SK-N-SH (cell line): ENCODE measurements at regions not wholly inside any gene's neighbourhood (a gene's known extent, or its start where the extent isn't known, plus 50 kb on each side); places are given as distances from the start of the nearest gene placed in this dataset.

Experiments used
- CTCF ChIA-PET: fragments of 300-600, 350-600 bp; formaldehyde crosslinking; extraction: SDS; loops from one replicate; lab custom pipeline; 2021; lab: Yijun Ruan, JAX
- POLR2A ChIA-PET: fragments of 350-600 bp; sonication (Branson Sonifier 250); formaldehyde crosslinking; extraction: SDS; loops from one replicate; lab custom pipeline; 2020; ENCODE audit warnings: antibody characterized with exemption, inconsistent platforms; lab: Yijun Ruan, JAX
- DNase-seq: peaks from one replicate; pipeline ENCODE4 v3.0.0; 2012
- H2AFZ ChIP-seq: fragments of 200-600 bp; sonication (generic); 2 replicates; pipeline ENCODE4 v1.8.1; 2016; ENCODE audit warnings: antibody characterized with exemption, mild to moderate bottlenecking, low read depth
- H3F3A ChIP-seq: fragments of 200-600 bp; sonication (generic); replicated peaks from 2 replicates; pipeline ENCODE3; 2016; ENCODE audit warnings: antibody characterized with exemption, mild to moderate bottlenecking; ENCODE audit not compliant: insufficient read depth
- H3K27ac ChIP-seq, 2 experiments: fragments of 200-500 bp in 1 of 2; fragments of 200-600 bp in 1 of 2; sonication (Bioruptor generic) in 1 of 2; sonication (generic), shearing (Covaris generic) in 1 of 2; 2 replicates each; pipeline versions ENCODE4 v1.5.1 to v1.6.1; 2014 to 2016; ENCODE audit warnings: low read depth in 2 of 2, inconsistent platforms in 1 of 2, low read length in 1 of 2, mild to moderate bottlenecking in 1 of 2, mixed read lengths in 1 of 2
- H3K27me3 ChIP-seq: fragments of 200-600 bp; sonication (generic), shearing (Covaris generic); 2 replicates; pipeline ENCODE4 v1.6.1; 2016; ENCODE audit warnings: mixed run types; ENCODE audit not compliant: insufficient read depth
- H3K36me3 ChIP-seq, 2 experiments: fragments of 200-500 bp in 1 of 2; fragments of 200-600 bp in 1 of 2; sonication (Bioruptor generic) in 1 of 2; sonication (generic) in 1 of 2; replicated peaks in 1 of 2; 2 replicates each; pipeline versions ENCODE3 to v1.5.1; 2014 to 2016; ENCODE audit warnings: low read length in 1 of 2, mild to moderate bottlenecking in 1 of 2; ENCODE audit not compliant: insufficient read depth in 2 of 2, control insufficient read depth in 1 of 2
- H3K4me1 ChIP-seq, 2 experiments: fragments of 200-500 bp in 1 of 2; fragments of 200-600 bp in 1 of 2; sonication (Bioruptor generic) in 1 of 2; sonication (generic), shearing (Covaris generic) in 1 of 2; 2 replicates each; pipeline versions ENCODE4 v1.5.1 to v1.6.1; 2014 to 2016; ENCODE audit warnings: low read depth in 1 of 2, low read length in 1 of 2, mixed run types in 1 of 2; ENCODE audit not compliant: insufficient read depth in 2 of 2, control insufficient read depth in 1 of 2
- H3K4me2 ChIP-seq: fragments of 200-600 bp; sonication (generic), shearing (Covaris generic); 2 replicates; pipeline ENCODE4 v1.6.1; 2017; ENCODE audit warnings: mixed run types
- H3K4me3 ChIP-seq, 2 experiments: fragments of 200-500 bp in 1 of 2; fragments of 200-600 bp in 1 of 2; sonication (Bioruptor generic) in 1 of 2; sonication (generic), shearing (Covaris generic) in 1 of 2; 2 replicates each; pipeline versions ENCODE4 v1.5.1 to v1.8.1; 2014 to 2016; ENCODE audit warnings: low read depth in 2 of 2, inconsistent platforms in 1 of 2, low read length in 1 of 2, mild to moderate bottlenecking in 1 of 2, mixed read lengths in 1 of 2, moderate library complexity in 1 of 2
- H3K79me2 ChIP-seq: fragments of 200-600 bp; sonication (generic); 2 replicates; pipeline ENCODE4 v1.8.1; 2017; ENCODE audit warnings: mild to moderate bottlenecking; ENCODE audit not compliant: insufficient read depth
- H3K9ac ChIP-seq: fragments of 200-600 bp; sonication (generic); 2 replicates; pipeline ENCODE4 v1.6.1; 2017; ENCODE audit warnings: mixed run types
- H3K9me2 ChIP-seq: fragments of 200-600 bp; sonication (generic); 2 replicates; pipeline ENCODE4 v1.6.1; 2017; ENCODE audit warnings: mixed run types
- H3K9me3 ChIP-seq: fragments of 200-600 bp; sonication (generic); 2 replicates; pipeline ENCODE4 v1.6.1; 2017; ENCODE audit warnings: mixed run types, mild to moderate bottlenecking, moderate library complexity
- H4K20me1 ChIP-seq: fragments of 200-600 bp; sonication (generic); 2 replicates; pipeline ENCODE4 v1.6.1; 2017; ENCODE audit warnings: mild to moderate bottlenecking, mixed run types; ENCODE audit not compliant: insufficient read depth
- ELF1 ChIP-seq: IDR thresholded peaks from 2 replicates; pipeline ENCODE4 v1.4.0; 2012
- EZH2phosphoT487 ChIP-seq: fragments of 200-600 bp; sonication (generic); IDR thresholded peaks from 2 replicates; pipeline ENCODE4 v1.6.1; 2017; ENCODE audit warnings: low read depth, mixed run types, mild to moderate bottlenecking, antibody characterized with exemption, moderate library complexity, borderline replicate concordance
- FOXM1 ChIP-seq: IDR thresholded peaks from 2 replicates; pipeline ENCODE4 v1.4.0; 2012; ENCODE audit warnings: low read depth, mild to moderate bottlenecking
- GATA2 ChIP-seq: sonication (generic); formaldehyde crosslinking; IDR thresholded peaks from 2 replicates; pipeline ENCODE4 v1.5.0; 2020; ENCODE audit warnings: mild to moderate bottlenecking, missing genetic modification reagents
- JUND ChIP-seq: IDR thresholded peaks from 2 replicates; pipeline ENCODE4 v1.4.0; 2012
- MEF2A ChIP-seq: IDR thresholded peaks from 2 replicates; pipeline ENCODE4 v1.4.0; 2012; ENCODE audit warnings: low read depth, borderline replicate concordance
- NRF1 ChIP-seq: IDR thresholded peaks from 2 replicates; pipeline ENCODE4 v1.6.1; 2012; ENCODE audit warnings: low read depth, mild to moderate bottlenecking, low read length
- POLR2AphosphoS5 ChIP-seq: IDR thresholded peaks from 2 replicates; pipeline ENCODE4 v1.6.1; 2012; ENCODE audit warnings: low read depth, low read length
- RCOR1 ChIP-seq: fragments of 150-350 bp; IDR thresholded peaks from 2 replicates; pipeline ENCODE4 v1.6.1; 2017; ENCODE audit warnings: antibody characterized with exemption, low read length
- REST ChIP-seq: IDR thresholded peaks from 2 replicates; pipeline ENCODE4 v1.6.1; 2012; ENCODE audit warnings: mild to moderate bottlenecking, low read depth, low read length, moderate library complexity
- RFX5 ChIP-seq: IDR thresholded peaks from 2 replicates; pipeline ENCODE4 v1.6.1; 2012; ENCODE audit warnings: mild to moderate bottlenecking, improper control_type of control experiment, low read length
- RXRA ChIP-seq: IDR thresholded peaks from 2 replicates; pipeline ENCODE4 v1.4.0; 2012; ENCODE audit warnings: low read depth, mild to moderate bottlenecking, borderline replicate concordance
- SMC3 ChIP-seq: IDR thresholded peaks from 2 replicates; pipeline ENCODE4 v1.6.1; 2012; ENCODE audit warnings: low read depth, low read length, improper control_type of control experiment
- TAF1 ChIP-seq: IDR thresholded peaks from 2 replicates; pipeline ENCODE4 v1.6.1; 2012; ENCODE audit warnings: low read depth, mild to moderate bottlenecking, low read length, moderate library complexity, borderline replicate concordance
- TCF12 ChIP-seq: IDR thresholded peaks from 2 replicates; pipeline ENCODE4 v1.4.0; 2012
- USF1 ChIP-seq: IDR thresholded peaks from 2 replicates; pipeline ENCODE4 v1.4.0; 2012; ENCODE audit warnings: low read depth, borderline replicate concordance
- USF2 ChIP-seq: fragments of 150-350 bp; IDR thresholded peaks from 2 replicates; pipeline ENCODE4 v1.6.1; 2017; ENCODE audit warnings: antibody characterized with exemption, low read length, low read depth, borderline replicate concordance
- YY1 ChIP-seq: IDR thresholded peaks from 2 replicates; pipeline ENCODE4 v1.4.0; 2012; ENCODE audit warnings: low read depth, mild to moderate bottlenecking
- WGBS: methylation state at CpG from one replicate; pipeline ENCODE4 v1.1.6; 2017; ENCODE audit warnings: low lambda C conversion rate; 5-methylcytosine and 5-hydroxymethylcytosine counted together
- TF ChIP-seq, protein P1 (sequence below): IDR thresholded peaks from 2 replicates; pipeline ENCODE4 v1.4.0; 2012; ENCODE audit warnings: low read depth

- TF ChIP-seq REST = no peak
Measured at GRCh38 chr5:110031402-110032140, 341.8 kb downstream of the MAN2A1 start (continued).

DNA sequence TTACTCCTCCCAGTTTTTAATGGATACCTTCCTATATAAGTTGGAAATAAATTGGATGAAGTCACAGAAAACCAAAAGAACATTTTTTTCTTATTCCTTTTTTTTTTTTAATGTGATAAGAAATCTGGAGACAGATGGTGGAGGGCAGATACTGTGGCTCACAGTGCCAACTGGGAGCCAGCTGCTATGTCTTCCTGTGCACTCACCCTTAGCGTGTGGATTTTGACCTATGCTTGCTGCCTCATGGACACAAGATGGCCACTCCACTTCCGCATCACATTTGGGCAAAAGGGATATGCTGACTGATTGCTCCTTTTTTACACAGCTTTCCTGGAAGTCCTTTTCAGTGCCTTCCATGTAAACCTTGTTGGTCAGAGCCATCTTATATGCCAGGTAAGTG lies 342.6 kb downstream of the MAN2A1 start:
- Histone ChIP-seq H3K27ac (no peak overlapping the region), H3K27me3 (no peaks in the 10 kb centered on the region), H3K9ac (no peak overlapping the region), H3K79me2 (no peaks in the 10 kb centered on the region), H3K9me3 (no peaks in the 10 kb centered on the region), H3K9me2 (no peaks in the 10 kb centered on the region), H3K4me2 (no peak overlapping the region), H2AFZ (no peak overlapping the region), H3K4me3 (no peak overlapping the region), H3K36me3 (no peaks in the 10 kb centered on the region), H3F3A (no peaks in the 10 kb centered on the region), H4K20me1 (no peaks in the 10 kb centered on the region), H3K4me1 (no peaks in the 10 kb centered on the region; a peak in 1 of 4 replicates)
- ChIA-PET POLR2A (no interaction called here), CTCF (no interaction called here)
- no peak for TF ChIP-seq JUND
- no peak for TF ChIP-seq SMC3
- no peak for TF ChIP-seq EZH2phosphoT487
- TF ChIP-seq USF1 = no peak
- WGBS = 93% methylated on average over 2 of the region's 2 CpGs
- no peak for DNase-seq

DNA sequence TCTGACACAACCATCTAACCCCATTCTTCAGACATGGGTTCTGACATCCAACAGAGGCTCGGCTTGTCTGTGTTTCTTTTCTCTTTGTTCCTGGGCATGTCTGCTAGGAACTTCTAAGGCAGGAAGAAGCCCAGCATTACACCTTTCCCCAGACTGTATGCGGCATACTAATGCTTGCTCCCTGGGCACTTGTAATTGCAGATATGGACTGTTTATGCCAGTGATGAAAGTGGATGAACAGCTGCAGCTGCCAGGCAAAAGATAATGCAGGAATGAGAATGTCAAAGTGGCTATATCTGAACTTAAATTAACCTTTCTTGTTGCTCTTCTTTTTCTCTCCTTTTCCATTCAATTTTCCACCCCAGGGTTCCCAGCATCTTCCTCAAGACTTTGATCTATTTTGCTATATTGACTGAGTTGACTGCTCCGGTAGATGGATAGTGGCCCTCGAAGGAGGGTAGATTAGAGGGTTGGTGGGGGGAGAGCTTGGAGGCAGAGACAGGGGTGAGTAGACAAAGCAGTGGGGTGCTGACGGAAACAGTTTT lies 344.4 kb downstream of the MAN2A1 start:
- CTCF ChIA-PET = interaction anchor here (0.8 to 0.9 kb wide), 3 partner anchors 9 to 134 kb away, joined by 3 read pairs; no protein-coding TSS in a partner anchor
- Histone ChIP-seq H3K9me3 (no peaks in the 10 kb centered on the region), H3K27me3 (no peaks in the 10 kb centered on the region), H2AFZ (no peak overlapping the region), H3K4me3 (no peak overlapping the region), H3K4me2 (no peak overlapping the region), H3K36me3 (no peaks in the 10 kb centered on the region), H3K9ac (no peak overlapping the region), H3K4me1 (no peaks in the 10 kb centered on the region), H3K9me2 (no peaks in the 10 kb centered on the region), H4K20me1 (no peaks in the 10 kb centered on the region), H3F3A (no peaks in the 10 kb centered on the region), H3K79me2 (no peaks in the 10 kb centered on the region), H3K27ac (no peak overlapping the region)
- WGBS = 75% methylated on average over 5 of the region's 5 CpGs
- POLR2A ChIA-PET = no interaction called here
- no peak for DNase-seq
- TF ChIP-seq YY1 (no peak), MEF2A (no peak), GATA2 (CRISPR knock-in tag) (no peak), SMC3 (no peak), ELF1 (no peak), FOXM1 (no peak), EZH2phosphoT487 (no peak), TAF1 (no peak), TCF12 (no peak), RFX5 (no peak), RCOR1 (no peak), USF2 (no peak), POLR2AphosphoS5 (no peak), JUND (no peak), NRF1 (no peak), RXRA (no peak)
- TF ChIP-seq, protein P1, sequence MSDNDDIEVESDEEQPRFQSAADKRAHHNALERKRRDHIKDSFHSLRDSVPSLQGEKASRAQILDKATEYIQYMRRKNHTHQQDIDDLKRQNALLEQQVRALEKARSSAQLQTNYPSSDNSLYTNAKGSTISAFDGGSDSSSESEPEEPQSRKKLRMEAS = no peak
